Posterior cingulate gyrus (tissue), 11 donors: ENCODE measurements at regions not wholly inside any gene's neighbourhood (a gene's known extent, or its start where the extent isn't known, plus 50 kb on each side); places are given as distances from the start of the nearest gene placed in this dataset.
"Not testable (repeated sequence)": the region's sequence is repeated elsewhere in the genome, so short reads cannot be mapped to it uniquely, and the experiment has no call there.

Source experiments
- DNase-seq, 10 donors: peaks; one replicate each; pipeline versions ENCODE4 v3.0.0 to v3.0.0-alpha.2; 2020 to 2021; ENCODE audit warnings: mixed read lengths in 3 of 10
- intact Hi-C: fragments of 100-400 bp; cut with DNase I; formaldehyde crosslinking; loops from one replicate; pipeline ENCODE4 v1.15.1; 2023

GRCh38 chr7:12927635-12928434 lies 240.4 kb downstream of the ARL4A start:
- DNase-seq, result no peak
- intact Hi-C loops, result no loop called here

GRCh38 chr7:12929476-12930140 lies 242.2 kb downstream of the ARL4A start:
- intact Hi-C loops, result no loop called here
- DNase-seq, result no peak

- intact Hi-C loops, result no loop called here
- no peak for DNase-seq
These were observed 243.1 kb downstream of the ARL4A start for GRCh38 chr7:12930534-12930933.

- peak in 2 of 10 donors; percentile 29 to 50 for DNase-seq
- intact Hi-C loops, result not testable (repeated sequence)
These were observed 244.0 kb downstream of the ARL4A start for GRCh38 chr7:12931465-12931864.

- intact Hi-C loops, result no loop called here
- peak in 1 of 10 donors; percentile 52 for DNase-seq
These were observed 252.3 kb downstream of the ARL4A start for GRCh38 chr7:12939694-12940093.

- intact Hi-C loops, result no loop called here
- no peak for DNase-seq
These were observed 254.1 kb downstream of the ARL4A start for GRCh38 chr7:12941512-12941911.

GRCh38 chr7:12942609-12943008 lies 255.2 kb downstream of the ARL4A start:
- no peak for DNase-seq

GRCh38 chr7:12943781-12944180 lies 256.3 kb downstream of the ARL4A start:
- no peak for DNase-seq
- intact Hi-C loops, result no loop called here

More at GRCh38 chr7:12942609-12943008, 255.2 kb downstream of the ARL4A start:
- intact Hi-C loops, result no loop called here

GRCh38 chr7:12945901-12946300 lies 258.5 kb downstream of the ARL4A start:
- intact Hi-C loops, result no loop called here

GRCh38 chr7:12947465-12947864 lies 260.0 kb downstream of the ARL4A start:
- no peak for DNase-seq
- intact Hi-C loops, result no loop called here

More at GRCh38 chr7:12945901-12946300, 258.5 kb downstream of the ARL4A start:
- DNase-seq, result no peak

- intact Hi-C loops, result no loop called here
- no peak for DNase-seq
These were observed 261.9 kb downstream of the ARL4A start for GRCh38 chr7:12949060-12949931.

- intact Hi-C loops, result no loop called here
- no peak for DNase-seq
These were observed 264.0 kb downstream of the ARL4A start for GRCh38 chr7:12951397-12951801.

GRCh38 chr7:12954380-12955033 lies 267.1 kb downstream of the ARL4A start:
- DNase-seq, result no peak
- intact Hi-C loops, result no loop called here

GRCh38 chr7:12957487-12957886 lies 270.1 kb downstream of the ARL4A start:
- intact Hi-C loops, result no loop called here
- DNase-seq, result no peak

- DNase-seq, result no peak
- intact Hi-C loops, result no loop called here
These were observed 274.6 kb downstream of the ARL4A start for GRCh38 chr7:12961910-12962480.

- intact Hi-C loops, result no loop called here
- no peak for DNase-seq
These were observed 276.0 kb downstream of the ARL4A start for GRCh38 chr7:12963435-12963834.

GRCh38 chr7:12964836-12965235 lies 277.4 kb downstream of the ARL4A start:
- intact Hi-C loops, result no loop called here

GRCh38 chr7:12965767-12966166 lies 278.3 kb downstream of the ARL4A start:
- no peak for DNase-seq
- intact Hi-C loops, result no loop called here

More at GRCh38 chr7:12964836-12965235, 277.4 kb downstream of the ARL4A start:
- DNase-seq, result no peak

GRCh38 chr7:12967322-12967721 lies 279.9 kb downstream of the ARL4A start:
- DNase-seq, result no peak
- intact Hi-C loops, result no loop called here

- intact Hi-C loops, result no loop called here
- DNase-seq, result no peak
These were observed 281.5 kb downstream of the ARL4A start for GRCh38 chr7:12968836-12969422.
